GM10266 (cell line): ENCODE measurements at regions not wholly inside any gene's neighbourhood (a gene's known extent, or its start where the extent isn't known, plus 50 kb on each side); places are given as distances from the start of the nearest gene placed in this dataset.
"Not testable (repeated sequence)": the region's sequence is repeated elsewhere in the genome, so short reads cannot be mapped to it uniquely, and the experiment has no call there.

Source experiments
- DNase-seq: peaks from one replicate; pipeline ENCODE4 v3.0.0; 2012; ENCODE audit errors: extremely low spot score
- TF ChIP-seq, protein P1 (sequence below): IDR thresholded peaks from 2 replicates; pipeline ENCODE4 v1.5.1; 2012; ENCODE audit warnings: mild to moderate bottlenecking, low read depth; ENCODE audit not compliant: control insufficient read depth, insufficient read depth; ENCODE audit errors: missing control alignments

DNA sequence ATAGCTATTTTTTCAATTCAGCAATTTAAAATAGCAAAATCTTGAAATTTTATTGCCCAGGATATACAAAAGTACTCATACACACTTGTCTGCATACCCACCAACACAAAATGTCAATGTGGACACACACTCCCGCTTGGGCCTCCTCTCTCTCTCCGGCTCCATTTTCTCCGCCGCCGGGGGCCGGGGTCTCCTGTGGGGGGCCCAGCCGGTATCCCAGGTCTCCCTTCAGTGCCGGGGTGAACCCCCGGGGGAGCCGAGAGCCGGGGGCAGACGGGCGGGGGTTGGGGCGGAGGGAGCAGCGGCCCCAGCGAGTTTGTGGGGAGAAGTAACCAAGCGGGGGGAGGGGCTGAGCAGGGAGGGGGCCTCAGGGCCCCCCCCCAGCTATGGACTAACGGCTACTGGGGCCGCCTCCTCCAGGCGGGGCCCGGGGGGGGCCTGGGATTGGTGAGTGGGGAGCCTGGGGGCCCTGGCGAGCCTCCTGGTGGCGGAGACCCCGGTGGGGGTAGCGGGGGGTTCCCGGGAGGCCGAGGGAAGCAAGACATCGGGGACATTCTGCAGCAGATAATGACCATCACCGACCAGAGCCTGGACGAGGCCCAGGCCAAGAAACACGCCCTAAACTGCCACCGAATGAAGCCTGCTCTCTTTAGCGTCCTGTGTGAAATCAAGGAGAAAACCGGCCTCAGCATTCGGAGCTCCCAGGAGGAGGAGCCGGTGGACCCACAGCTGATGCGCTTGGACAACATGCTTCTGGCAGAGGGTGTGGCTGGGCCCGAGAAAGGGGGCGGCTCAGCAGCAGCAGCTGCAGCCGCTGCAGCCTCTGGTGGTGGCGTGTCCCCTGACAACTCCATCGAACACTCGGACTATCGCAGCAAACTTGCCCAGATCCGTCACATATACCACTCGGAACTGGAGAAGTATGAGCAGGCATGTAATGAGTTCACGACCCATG, 56.6 kb downstream of the CHST2 start:
- not testable (repeated sequence) for DNase-seq

DNA sequence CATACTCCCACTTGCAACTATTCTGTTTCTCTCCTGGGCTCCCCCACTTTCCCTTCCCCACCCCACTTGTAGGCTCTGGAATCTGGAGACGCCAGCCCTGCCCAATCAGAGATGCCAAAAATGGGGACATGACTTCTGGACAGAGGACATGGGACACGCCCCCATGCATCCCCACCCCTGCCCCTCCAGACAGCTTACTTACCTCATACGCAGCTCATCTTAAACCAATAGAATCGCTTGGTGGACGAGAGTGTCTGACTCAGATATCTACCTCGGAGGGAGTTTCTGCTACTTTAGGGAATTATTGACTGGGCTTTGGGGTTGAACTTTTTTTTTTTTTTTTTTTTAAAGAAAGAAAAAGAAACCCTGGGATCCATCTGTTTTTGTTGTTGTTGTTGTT, 58.4 kb downstream of the CHST2 start:
- DNase-seq: peak; percentile 44

DNA sequence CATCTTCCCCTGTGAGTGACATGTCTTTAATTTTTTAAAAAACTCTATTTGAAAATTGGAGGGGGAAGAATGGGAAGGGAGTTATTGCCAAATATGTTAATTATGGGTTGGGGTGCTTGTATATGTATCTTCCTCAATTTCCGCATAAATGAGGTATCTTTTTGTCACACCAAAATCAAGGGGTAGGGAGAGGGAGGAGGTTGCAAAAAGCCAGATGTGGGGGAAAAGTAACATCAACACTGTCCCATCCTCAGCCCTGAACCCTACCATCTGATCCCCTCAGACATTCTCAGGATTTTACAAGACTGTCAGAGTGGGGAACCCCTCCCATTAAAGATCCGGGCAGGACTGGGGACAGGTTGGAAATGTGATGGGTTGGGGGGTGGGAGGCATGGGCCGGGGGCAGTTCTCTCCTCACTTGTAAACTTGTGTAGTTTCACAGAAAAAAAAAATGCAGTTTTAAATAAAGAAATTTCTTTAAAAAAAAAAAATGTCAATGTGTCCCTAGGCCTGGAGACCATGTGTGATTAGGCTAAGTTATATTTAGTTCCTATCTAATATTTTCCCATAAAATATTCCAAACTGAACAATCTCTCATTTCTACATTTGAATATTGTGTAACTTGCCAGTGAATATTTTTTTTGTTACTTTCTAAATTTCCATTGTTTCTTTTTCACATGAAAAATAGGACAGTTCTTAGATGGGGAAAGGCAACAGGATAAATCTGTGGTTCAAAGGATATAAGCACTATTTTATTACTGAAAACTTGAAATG, 59.4 kb downstream of the CHST2 start:
- not testable (repeated sequence) for DNase-seq

DNA sequence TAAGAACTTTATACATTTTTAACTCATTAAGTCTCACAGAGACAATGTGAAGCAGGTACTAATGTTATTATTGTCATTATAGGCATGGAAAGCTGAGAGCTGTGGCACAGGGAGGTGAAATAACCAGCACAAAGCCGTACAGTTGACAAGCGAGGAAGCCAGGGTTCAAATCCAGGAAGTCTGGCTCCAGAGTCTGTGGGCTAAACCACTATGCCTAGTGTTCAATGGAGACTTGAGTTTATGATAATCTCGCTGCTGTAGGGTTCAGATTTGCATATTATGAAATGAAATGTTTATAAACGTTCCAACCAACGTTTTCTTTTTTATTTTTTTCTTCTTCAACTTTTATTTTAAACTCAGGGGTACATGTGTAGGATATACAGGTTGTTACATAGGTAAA, 60.0 kb downstream of the CHST2 start:
- TF ChIP-seq, protein P1, sequence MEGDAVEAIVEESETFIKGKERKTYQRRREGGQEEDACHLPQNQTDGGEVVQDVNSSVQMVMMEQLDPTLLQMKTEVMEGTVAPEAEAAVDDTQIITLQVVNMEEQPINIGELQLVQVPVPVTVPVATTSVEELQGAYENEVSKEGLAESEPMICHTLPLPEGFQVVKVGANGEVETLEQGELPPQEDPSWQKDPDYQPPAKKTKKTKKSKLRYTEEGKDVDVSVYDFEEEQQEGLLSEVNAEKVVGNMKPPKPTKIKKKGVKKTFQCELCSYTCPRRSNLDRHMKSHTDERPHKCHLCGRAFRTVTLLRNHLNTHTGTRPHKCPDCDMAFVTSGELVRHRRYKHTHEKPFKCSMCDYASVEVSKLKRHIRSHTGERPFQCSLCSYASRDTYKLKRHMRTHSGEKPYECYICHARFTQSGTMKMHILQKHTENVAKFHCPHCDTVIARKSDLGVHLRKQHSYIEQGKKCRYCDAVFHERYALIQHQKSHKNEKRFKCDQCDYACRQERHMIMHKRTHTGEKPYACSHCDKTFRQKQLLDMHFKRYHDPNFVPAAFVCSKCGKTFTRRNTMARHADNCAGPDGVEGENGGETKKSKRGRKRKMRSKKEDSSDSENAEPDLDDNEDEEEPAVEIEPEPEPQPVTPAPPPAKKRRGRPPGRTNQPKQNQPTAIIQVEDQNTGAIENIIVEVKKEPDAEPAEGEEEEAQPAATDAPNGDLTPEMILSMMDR: no peak
- DNase-seq: no peak

DNA sequence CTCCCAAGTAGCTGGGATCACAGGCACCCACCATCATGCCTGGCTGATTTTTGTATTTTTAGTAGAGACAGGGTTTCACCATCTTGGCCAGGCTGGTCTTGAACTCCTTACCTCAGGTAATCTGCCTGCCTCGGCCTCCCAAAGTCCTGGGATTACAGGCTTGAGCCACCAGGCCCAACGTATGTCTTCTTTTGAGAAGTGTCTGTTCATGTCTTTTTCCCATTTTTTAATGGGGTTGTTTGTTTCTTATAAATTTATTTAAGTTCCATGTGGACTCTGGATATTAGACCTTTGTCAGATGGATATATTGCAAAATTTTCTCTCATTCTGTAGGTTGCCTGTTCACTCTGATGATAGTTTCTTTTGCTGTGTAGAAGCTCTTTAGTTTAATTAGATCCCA, 61.3 kb downstream of the CHST2 start:
- DNase-seq: not testable (repeated sequence)

DNA sequence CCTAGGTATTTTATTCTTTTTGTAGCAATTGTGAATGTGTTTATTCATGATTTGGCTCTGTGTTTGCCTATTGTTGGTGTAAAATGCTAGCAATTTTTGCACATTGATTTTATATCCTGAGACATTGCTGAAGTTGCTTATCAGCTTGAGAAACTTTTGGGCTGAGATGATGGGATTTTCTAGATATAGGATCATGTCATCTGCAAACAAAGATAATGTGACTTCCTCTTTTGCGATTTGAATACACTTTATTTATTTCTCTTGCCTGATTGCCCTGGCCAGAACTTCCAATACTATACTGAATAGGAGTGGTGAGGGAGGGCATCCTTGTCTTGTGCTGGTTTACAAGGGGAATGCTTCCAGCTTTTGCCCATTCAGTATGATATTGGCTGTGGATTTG, 62.4 kb downstream of the CHST2 start:
- DNase-seq: not testable (repeated sequence)

DNA sequence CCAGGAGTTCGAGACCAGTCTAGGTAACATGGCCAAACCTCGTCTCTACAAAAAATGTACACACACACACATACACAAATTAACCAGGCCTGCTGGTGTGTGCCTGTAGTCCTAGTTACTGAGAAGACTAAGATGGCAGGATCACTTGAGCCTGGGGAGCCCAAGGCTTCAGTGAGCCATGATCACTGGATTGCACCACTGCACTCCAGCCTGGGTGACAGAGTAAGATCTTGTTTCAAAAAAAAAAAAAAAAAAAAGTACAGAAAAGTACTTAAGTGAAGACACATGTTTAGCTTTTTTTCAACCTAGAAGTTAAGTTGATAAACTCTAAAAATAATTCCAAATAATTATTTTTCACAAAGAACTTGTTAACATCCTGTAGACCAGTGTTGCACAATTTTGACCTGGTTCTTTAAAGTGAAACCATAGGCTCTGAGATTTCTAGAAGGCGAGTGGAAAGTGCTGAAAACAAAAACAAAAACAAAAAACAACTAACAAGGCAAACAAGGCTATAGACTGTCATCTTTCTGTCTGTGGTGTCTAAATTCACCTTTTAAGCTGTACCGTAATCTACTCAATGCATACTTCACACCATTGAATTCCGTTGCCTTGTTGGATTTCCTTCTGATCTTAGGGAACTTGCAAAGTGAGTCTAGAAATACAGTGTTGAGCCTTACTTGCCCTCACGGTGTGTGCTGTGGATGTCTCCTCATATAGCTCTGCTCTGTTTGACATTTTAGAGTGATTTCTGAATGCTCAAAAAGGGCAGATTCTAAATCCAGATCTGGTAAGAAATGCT, 63.5 kb downstream of the CHST2 start:
- TF ChIP-seq, protein P1: no peak
- no peak for DNase-seq

DNA sequence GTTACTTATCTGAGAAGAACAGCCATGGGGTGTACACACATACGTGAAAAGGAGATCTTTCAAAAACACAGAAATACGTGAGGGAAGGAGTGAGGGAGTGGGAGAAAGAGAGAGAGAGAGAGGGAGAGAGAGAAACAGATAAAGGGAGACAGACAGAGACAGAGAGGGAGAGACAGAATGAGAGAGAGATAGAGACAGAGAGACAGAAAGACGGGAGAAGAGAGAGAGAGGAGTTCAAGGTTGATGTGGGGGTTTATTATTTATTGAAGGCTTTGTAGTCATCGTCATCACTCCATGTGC, 64.0 kb downstream of the CHST2 start:
- TF ChIP-seq, protein P1: no peak

DNA sequence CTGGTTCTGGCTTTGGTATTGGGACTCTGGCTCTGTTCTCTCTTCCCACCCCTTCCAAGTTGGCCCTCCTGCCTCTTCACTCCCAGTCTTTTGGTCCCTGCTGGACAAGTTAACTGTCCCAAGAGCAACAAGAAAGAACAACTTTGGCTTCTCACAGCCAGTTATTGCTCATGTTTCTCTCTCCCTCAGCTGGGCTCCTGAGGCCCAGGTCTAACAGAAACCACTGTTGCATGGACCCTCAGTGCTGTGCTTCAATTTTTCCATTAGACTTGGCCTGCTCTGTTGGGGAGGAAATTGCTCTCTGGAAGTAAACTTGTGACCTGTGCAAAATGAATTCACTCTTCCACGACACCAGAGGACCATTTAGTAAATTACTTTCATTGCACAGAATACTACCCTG, 64.5 kb downstream of the CHST2 start:
- TF ChIP-seq, protein P1: no peak
- no peak for DNase-seq

More for the DNA sequence above, 64.0 kb downstream of the CHST2 start:
- no peak for DNase-seq

DNA sequence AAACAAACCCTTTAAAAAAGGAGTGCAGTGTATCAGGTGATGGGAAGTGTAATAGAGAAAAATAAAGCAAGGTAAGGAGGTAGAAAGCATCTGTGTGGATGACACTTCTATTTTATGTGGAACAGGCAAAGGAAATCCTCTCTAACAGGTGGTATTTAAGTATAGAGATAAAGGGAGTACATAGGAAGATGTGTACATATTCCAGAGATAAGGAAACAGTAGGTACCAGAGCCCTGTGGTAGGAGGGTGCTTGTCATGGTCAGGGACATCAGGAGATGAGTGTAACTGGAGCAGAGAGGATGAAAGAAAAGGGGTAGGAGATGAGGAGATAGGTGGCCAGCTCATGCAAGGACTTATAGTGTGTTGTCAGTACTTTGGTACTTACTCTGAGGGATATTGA, 65.8 kb downstream of the CHST2 start:
- TF ChIP-seq, protein P1: no peak
- no peak for DNase-seq
